ENCODE measurements at regions not wholly inside any gene's neighbourhood (a gene's known extent, or its start where the extent isn't known, plus 50 kb on each side); places are given as distances from the start of the nearest gene placed in this dataset.

DNA sequence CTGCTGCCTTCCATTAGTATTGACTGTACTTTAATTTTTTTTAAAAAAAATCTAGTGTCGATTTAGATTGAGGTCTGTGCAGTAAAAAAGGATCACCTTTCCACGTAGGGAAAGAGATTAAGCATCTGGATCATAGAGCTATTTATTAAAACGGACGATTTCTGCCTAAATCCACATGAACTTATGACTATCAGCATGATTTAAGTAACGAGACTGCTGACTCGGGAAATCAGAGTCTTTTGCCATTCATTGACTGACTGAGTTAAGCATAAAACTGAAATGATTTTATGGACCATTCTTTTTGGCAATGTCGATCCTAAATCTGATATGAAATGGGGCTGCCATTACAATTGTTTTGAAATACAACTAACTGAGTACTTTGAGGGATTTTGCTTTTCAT lies 261.7 kb downstream of the SAMD5 start:
- no peak overlapping the region for H3K4me3 ChIP-seq
- intact Hi-C loops (cut with DNase I), result no loop called here
- H3K27me3 ChIP-seq, result no peaks in the 10 kb centered on the region
- TF ChIP-seq, protein P1, sequence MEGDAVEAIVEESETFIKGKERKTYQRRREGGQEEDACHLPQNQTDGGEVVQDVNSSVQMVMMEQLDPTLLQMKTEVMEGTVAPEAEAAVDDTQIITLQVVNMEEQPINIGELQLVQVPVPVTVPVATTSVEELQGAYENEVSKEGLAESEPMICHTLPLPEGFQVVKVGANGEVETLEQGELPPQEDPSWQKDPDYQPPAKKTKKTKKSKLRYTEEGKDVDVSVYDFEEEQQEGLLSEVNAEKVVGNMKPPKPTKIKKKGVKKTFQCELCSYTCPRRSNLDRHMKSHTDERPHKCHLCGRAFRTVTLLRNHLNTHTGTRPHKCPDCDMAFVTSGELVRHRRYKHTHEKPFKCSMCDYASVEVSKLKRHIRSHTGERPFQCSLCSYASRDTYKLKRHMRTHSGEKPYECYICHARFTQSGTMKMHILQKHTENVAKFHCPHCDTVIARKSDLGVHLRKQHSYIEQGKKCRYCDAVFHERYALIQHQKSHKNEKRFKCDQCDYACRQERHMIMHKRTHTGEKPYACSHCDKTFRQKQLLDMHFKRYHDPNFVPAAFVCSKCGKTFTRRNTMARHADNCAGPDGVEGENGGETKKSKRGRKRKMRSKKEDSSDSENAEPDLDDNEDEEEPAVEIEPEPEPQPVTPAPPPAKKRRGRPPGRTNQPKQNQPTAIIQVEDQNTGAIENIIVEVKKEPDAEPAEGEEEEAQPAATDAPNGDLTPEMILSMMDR (IDR thresholded peaks at IDR 0.05), result no peak
- DNase-seq (ENCODE audit: low spot score in 2 of 2), result no peak
- no peak overlapping the region for H3K27ac ChIP-seq
- no peaks in the 10 kb centered on the region for H3K9me3 ChIP-seq
- no peaks in the 10 kb centered on the region for H3K36me3 ChIP-seq
- H3K4me1 ChIP-seq, result no peaks in the 10 kb centered on the region

DNA sequence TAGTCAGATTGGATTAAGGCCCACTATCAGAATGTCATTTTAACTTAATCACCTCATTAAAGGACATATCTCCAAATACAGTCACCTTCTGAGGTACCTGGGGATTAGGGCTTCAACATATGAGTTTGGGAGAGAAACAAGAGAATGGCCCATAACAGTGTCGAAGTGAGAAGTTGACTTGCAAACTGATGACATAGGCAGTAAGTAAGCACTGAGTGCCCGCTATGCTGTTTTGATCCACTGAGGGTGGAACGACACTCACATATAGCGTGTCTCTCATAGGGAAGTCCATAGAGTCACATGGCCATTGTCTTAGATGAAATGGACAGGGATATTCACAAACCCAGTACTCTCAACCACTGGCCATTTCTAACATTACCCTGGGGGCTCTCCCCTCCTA lies 264.2 kb downstream of the SAMD5 start:
- intact Hi-C loops (cut with DNase I), result no loop called here

DNA sequence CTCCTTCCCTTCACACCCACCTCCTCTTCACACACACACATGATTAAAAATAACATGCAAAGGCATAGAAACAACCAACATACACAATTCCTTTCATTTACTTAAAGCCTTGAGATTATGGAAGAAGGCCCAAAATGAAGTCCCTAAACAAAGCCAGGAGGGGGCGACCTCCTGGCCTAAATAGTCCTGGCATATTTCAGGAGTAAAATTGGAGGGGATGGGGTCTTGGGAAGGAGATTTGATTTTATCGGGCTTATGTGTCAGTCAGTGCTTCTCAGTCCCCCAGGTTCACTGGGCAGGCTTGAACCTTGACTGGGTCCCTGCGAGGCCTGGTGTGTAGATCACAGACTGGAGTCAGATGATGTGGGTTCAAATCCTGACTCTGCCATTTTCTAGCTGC lies 266.4 kb downstream of the SAMD5 start:
- intact Hi-C loops (cut with DNase I), result no loop called here
- no peaks in the 10 kb centered on the region for H3K4me1 ChIP-seq
- no peak overlapping the region for H3K4me3 ChIP-seq
- H3K9me3 ChIP-seq, result no peaks in the 10 kb centered on the region
- TF ChIP-seq, protein P1 (IDR thresholded peaks at IDR 0.05), result no peak
- DNase-seq (ENCODE audit: low spot score in 2 of 2), result no peak
- no peaks in the 10 kb centered on the region for H3K27me3 ChIP-seq
- no peaks in the 10 kb centered on the region for H3K36me3 ChIP-seq
- no peak overlapping the region for H3K27ac ChIP-seq

More for the DNA sequence above, 264.2 kb downstream of the SAMD5 start:
- no peaks in the 10 kb centered on the region for H3K27me3 ChIP-seq
- H3K4me1 ChIP-seq, result no peaks in the 10 kb centered on the region
- no peaks in the 10 kb centered on the region for H3K9me3 ChIP-seq
- H3K27ac ChIP-seq, result no peak overlapping the region
- H3K4me3 ChIP-seq, result no peak overlapping the region
- no peak for DNase-seq (ENCODE audit: low spot score in 2 of 2)
- no peaks in the 10 kb centered on the region for H3K36me3 ChIP-seq
- TF ChIP-seq, protein P1 (IDR thresholded peaks at IDR 0.05), result no peak

DNA sequence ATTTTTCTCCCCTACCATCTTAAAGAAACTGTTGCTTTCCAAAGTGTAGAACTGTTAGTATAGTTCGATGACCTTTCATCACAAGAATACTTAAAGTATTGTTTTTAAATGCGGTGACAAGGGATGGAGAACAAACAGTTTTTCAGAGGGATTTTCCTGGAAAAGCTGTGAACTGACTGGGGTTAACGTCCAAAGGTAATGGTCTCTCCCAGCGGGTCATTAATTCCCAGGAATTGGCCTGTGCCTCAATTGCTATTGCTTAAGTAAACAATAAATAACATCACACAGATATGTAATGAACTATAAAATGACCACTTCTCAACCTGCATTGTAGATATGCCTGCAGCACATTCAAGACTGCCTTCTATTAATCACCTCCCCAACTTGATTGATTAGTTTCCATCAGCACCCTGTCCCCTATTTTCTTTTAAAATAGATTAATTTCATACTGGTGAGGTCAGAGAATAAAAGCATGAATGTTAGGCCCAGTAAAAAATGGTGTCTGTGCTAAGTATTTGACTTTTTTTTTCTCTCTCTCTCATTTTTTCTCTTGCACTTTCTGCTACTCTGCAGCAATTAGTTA lies 268.2 kb downstream of the SAMD5 start:
- Histone ChIP-seq H3K4me3 (no peak overlapping the region), H3K4me1 (no peaks in the 10 kb centered on the region), H3K36me3 (no peaks in the 10 kb centered on the region), H3K27me3 (no peaks in the 10 kb centered on the region), H3K27ac (no peak overlapping the region), H3K9me3 (no peaks in the 10 kb centered on the region)
- DNase-seq (ENCODE audit: low spot score in 2 of 2), result no peak
- intact Hi-C loops (cut with DNase I), result no loop called here
- TF ChIP-seq, protein P1 (IDR thresholded peaks at IDR 0.05), result no peak

DNA sequence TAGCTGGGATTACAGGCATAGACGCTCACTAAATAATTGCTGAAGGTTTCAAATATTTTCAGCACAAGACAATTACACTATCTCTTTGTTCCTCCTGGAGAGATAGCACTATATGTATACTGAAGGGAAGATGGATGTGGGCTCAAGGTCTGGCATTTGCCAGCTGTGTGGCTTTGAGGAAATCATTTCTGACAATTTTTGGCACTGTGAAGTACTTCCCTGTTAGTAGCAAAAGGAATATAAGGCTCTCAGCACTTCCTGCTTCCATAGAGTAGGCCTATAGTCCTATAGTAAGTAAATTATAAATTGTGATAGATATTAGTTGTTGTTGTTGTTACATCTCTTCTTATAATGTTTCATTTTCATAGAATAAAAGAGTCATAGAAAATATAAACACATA lies 271.1 kb downstream of the SAMD5 start:
- H3K4me3 ChIP-seq, result no peak overlapping the region
- TF ChIP-seq, protein P1 (IDR thresholded peaks at IDR 0.05), result no peak

DNA sequence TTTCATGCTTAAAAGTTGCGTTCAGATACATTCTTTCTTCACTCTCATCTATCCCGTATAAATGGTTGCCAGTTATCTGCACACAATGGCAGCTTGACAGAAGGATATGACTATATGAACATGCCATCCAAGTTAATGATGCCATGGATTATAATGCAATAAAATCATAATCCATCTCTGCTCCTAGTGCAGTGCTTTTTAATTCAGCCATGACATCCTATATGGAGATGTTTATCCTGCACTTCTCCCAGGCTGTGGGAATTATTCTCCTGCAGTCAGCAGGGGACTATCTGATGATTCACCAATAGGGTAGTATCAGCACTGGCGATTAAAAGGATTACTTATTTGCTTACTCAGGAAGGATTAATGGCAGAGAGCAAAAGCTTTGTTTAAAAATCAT lies 273.8 kb downstream of the SAMD5 start:
- H3K4me3 ChIP-seq, result no peak overlapping the region
- H3K4me1 ChIP-seq, result no peaks in the 10 kb centered on the region
- intact Hi-C loops (cut with DNase I), result no loop called here
- DNase-seq (ENCODE audit: low spot score in 2 of 2), result no peak
- no peaks in the 10 kb centered on the region for H3K9me3 ChIP-seq
- H3K27me3 ChIP-seq, result no peaks in the 10 kb centered on the region
- no peak overlapping the region for H3K27ac ChIP-seq
- H3K36me3 ChIP-seq, result no peaks in the 10 kb centered on the region
- TF ChIP-seq, protein P1 (IDR thresholded peaks at IDR 0.05), result no peak

More for the DNA sequence above, 271.1 kb downstream of the SAMD5 start:
- no peak for DNase-seq (ENCODE audit: low spot score in 2 of 2)
- H3K9me3 ChIP-seq, result no peaks in the 10 kb centered on the region
- H3K27ac ChIP-seq, result no peak overlapping the region
- H3K4me1 ChIP-seq, result no peaks in the 10 kb centered on the region
- H3K27me3 ChIP-seq, result no peaks in the 10 kb centered on the region
- H3K36me3 ChIP-seq, result no peaks in the 10 kb centered on the region
- intact Hi-C loops (cut with DNase I), result no loop called here

Measured in ascending aorta (tissue), 2 donors.